SK-N-SH treated with all-trans-retinoic acid at 6 μM for 48 hours (cell line): ENCODE measurements at regions not wholly inside any gene's neighbourhood (a gene's known extent, or its start where the extent isn't known, plus 50 kb on each side); places are given as distances from the start of the nearest gene placed in this dataset.

Experiments
- CSDC2 ChIP-seq: fragments of 250-450 bp; sonication (Bioruptor Pico); IDR thresholded peaks from 2 replicates; pipeline ENCODE4 v1.5.0; 2020; ENCODE audit warnings: mild to moderate bottlenecking, moderate library complexity
- CSRNP3 ChIP-seq: fragments of 250-450 bp; sonication (Bioruptor Pico); IDR thresholded peaks from 2 replicates; pipeline ENCODE4 v1.5.1; 2021; ENCODE audit warnings: mild to moderate bottlenecking, moderate library complexity
- ESRRG ChIP-seq: fragments of 250-450 bp; sonication (Bioruptor Pico); IDR thresholded peaks from 2 replicates; pipeline ENCODE4 v1.6.1; 2021; ENCODE audit warnings: mild to moderate bottlenecking
- OSR1 ChIP-seq: fragments of 250-450 bp; sonication (Bioruptor Pico); IDR thresholded peaks from 2 replicates; pipeline ENCODE4 v1.8.0; 2022; ENCODE audit warnings: moderate library complexity, mild to moderate bottlenecking, inconsistent platforms
- POU6F1 ChIP-seq: fragments of 250-450 bp; sonication (Bioruptor Pico); IDR thresholded peaks from 2 replicates; pipeline ENCODE4 v1.8.0; 2021; ENCODE audit warnings: low read depth, mild to moderate bottlenecking, moderate library complexity, borderline replicate concordance
- TCF4 ChIP-seq: fragments of 250-450 bp; sonication (Bioruptor Pico); IDR thresholded peaks from 2 replicates; pipeline ENCODE4 v1.8.0; 2021; ENCODE audit warnings: mild to moderate bottlenecking, moderate library complexity, borderline replicate concordance
- TOX ChIP-seq: fragments of 250-450 bp; sonication (Bioruptor Pico); IDR thresholded peaks from 2 replicates; pipeline ENCODE4 v1.8.0; 2021; ENCODE audit warnings: mild to moderate bottlenecking, moderate library complexity, borderline replicate concordance
- ZC3H10 ChIP-seq: fragments of 250-450 bp; sonication (Bioruptor Pico); IDR thresholded peaks from 2 replicates; pipeline ENCODE4 v1.5.1; 2021; ENCODE audit warnings: mild to moderate bottlenecking, moderate library complexity
- ZFP30 ChIP-seq: fragments of 450-650 bp; formaldehyde crosslinking; IDR thresholded peaks from 2 replicates; pipeline ENCODE4 v1.5.0; 2022; ENCODE audit warnings: mild to moderate bottlenecking, moderate library complexity
- ZNF70 ChIP-seq: fragments of 450-650 bp; formaldehyde crosslinking; IDR thresholded peaks from 2 replicates; pipeline ENCODE4 v1.5.0; 2020; ENCODE audit warnings: mild to moderate bottlenecking, moderate library complexity

GRCh38 chr3:94896994-94897393 is 834.1 kb downstream of the NSUN3 start:
- TF ChIP-seq ESRRG (CRISPR knock-in tag) (no peak), ZNF70 (CRISPR knock-in tag) (no peak), ZFP30 (CRISPR knock-in tag) (no peak), TOX (CRISPR knock-in tag) (no peak), OSR1 (CRISPR knock-in tag) (no peak), TCF4 (CRISPR knock-in tag) (no peak), POU6F1 (CRISPR knock-in tag) (no peak), ZC3H10 (CRISPR knock-in tag) (no peak), CSRNP3 (CRISPR knock-in tag) (no peak), CSDC2 (CRISPR knock-in tag) (no peak)
